ENCODE measurements at regions not wholly inside any gene's neighbourhood (a gene's known extent, or its start where the extent isn't known, plus 50 kb on each side); places are given as distances from the start of the nearest gene placed in this dataset.

DNA sequence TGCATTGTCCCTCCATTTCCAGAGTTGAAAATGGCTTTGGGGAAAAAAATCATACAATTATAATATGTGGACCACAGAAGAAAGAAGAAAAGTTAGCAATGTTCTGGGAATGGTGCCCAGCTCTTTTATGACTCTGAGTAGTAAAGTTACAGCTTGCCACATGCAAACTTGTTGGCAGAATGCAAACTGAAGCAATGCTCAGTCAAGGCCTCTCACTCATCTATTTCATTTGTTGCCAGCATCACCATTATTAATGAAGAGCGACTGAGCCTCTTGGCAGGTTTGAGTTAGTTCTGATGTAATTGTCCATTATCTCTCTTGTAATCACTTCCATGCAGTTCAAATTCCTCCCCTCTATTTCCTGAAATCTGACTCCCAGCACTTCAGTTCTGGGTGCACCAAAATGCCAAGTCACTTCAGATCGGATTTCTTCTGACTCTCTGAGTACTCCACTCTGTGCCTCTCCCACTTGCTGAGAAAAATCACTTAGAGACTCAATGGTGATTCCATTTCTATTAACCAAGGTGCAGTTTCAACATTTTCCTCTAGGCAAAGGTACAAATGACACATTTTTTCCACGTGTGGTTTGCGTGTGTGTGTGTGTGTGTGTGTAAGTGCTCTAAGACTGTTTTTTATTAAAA is 154.4 kb upstream of the STMND1 start:
- TF ChIP-seq POLR2A (IDR thresholded peaks at IDR 0.05; ENCODE audit: low read length) (no peak), GATA1 (IDR thresholded peaks at IDR 0.05; ENCODE audit: low read depth, low read length) (no peak)

Data from erythroblast (primary cell).